GM12878 (cell line): ENCODE measurements at regions not wholly inside any gene's neighbourhood (a gene's known extent, or its start where the extent isn't known, plus 50 kb on each side); places are given as distances from the start of the nearest gene placed in this dataset.

Source experiments
- ATAC-seq: fragments of 200-7000 bp; cut with Tn5 transposase; 3 replicates; pipeline ENCODE4 v1.9.1; 2020; ENCODE audit warnings: mild to moderate bottlenecking, moderate library complexity
- BruUV-seq: library from RNA; stranded (reverse); fragments of 400-500 nt; replicated peaks from 2 replicates; lab custom pipeline; 2021; lab: Mats Ljungman, UMichigan
- CTCF ChIA-PET: fragments of 300-600 bp; sonication (Branson Sonifier 250); formaldehyde crosslinking; extraction: SDS; loops from one replicate; lab custom pipeline; 2021; ENCODE audit warnings: inconsistent platforms; lab: Yijun Ruan, JAX
- POLR2A ChIA-PET: fragments of 350-600 bp; formaldehyde crosslinking; extraction: SDS; loops from one replicate; lab custom pipeline; 2021; ENCODE audit warnings: inconsistent platforms; lab: Charles Lee
- RAD21 ChIA-PET: fragments of 300-600 bp; sonication (Branson Sonifier 250); formaldehyde crosslinking; loops from one replicate; lab custom pipeline; 2023; ENCODE audit warnings: antibody characterized with exemption; ENCODE audit not compliant: unreplicated experiment; lab: Charles Lee
- SMC1A ChIA-PET: fragments of 300-600 bp; sonication (Branson Sonifier 250); formaldehyde crosslinking; loops from one replicate; lab custom pipeline; 2023; ENCODE audit not compliant: unreplicated experiment, uncharacterized antibody; lab: Charles Lee
- DNase-seq: peaks from one replicate; pipeline ENCODE4 v3.0.0-alpha.2; 2011; ENCODE audit warnings: low read depth, low spot score
- FAIRE-seq: peaks from 3 replicates; lab custom pipeline; 2011; peaks lifted over from hg19 to GRCh38; lab: Jason Lieb, UNC
- H2AFZ ChIP-seq: 2 replicates; pipeline ENCODE4 v1.6.0; 2011; ENCODE audit warnings: low read depth, low read length, control low read depth; ENCODE audit not compliant: control insufficient read depth
- H3K27ac ChIP-seq: 2 replicates; pipeline ENCODE4 v1.5.1; 2011; ENCODE audit warnings: control low read depth; ENCODE audit not compliant: control insufficient read depth, insufficient read depth
- H3K27me3 ChIP-seq, 2 experiments: replicated peaks in 1 of 2; 2 replicates each; pipeline versions ENCODE4 v1.6.0 to v1.6.1; 2011; ENCODE audit warnings: low read length in 1 of 2; ENCODE audit not compliant: control insufficient read depth in 2 of 2, insufficient read depth in 2 of 2
- H3K36me3 ChIP-seq, 2 experiments: 2 replicates each; pipeline ENCODE4 v1.5.1; 2011; ENCODE audit warnings: low read length in 1 of 2; ENCODE audit not compliant: control insufficient read depth in 2 of 2, insufficient read depth in 2 of 2
- H3K4me1 ChIP-seq: 2 replicates; pipeline ENCODE4 v1.6.1; 2011; ENCODE audit warnings: mild to moderate bottlenecking, low read length, moderate library complexity, mixed read lengths; ENCODE audit not compliant: control insufficient read depth, insufficient read depth
- H3K4me2 ChIP-seq: 2 replicates; pipeline ENCODE4 v1.6.0; 2011; ENCODE audit warnings: control low read depth; ENCODE audit not compliant: control insufficient read depth, insufficient read depth
- H3K4me3 ChIP-seq: fragments of 200-600 bp; sonication (generic); 2 replicates; pipeline ENCODE4 v1.5.1; 2016
- H3K79me2 ChIP-seq: 2 replicates; pipeline ENCODE4 v1.6.0; 2011; ENCODE audit warnings: low read length; ENCODE audit not compliant: control insufficient read depth, insufficient read depth
- H3K9ac ChIP-seq: 2 replicates; pipeline ENCODE4 v1.8.0; 2011; ENCODE audit warnings: low read length, control low read depth, mixed read lengths; ENCODE audit not compliant: control insufficient read depth, insufficient read depth
- H3K9me3 ChIP-seq: replicated peaks from 3 replicates; pipeline ENCODE4 v1.5.1; 2011; ENCODE audit warnings: mild to moderate bottlenecking, low read length; ENCODE audit not compliant: control insufficient read depth, insufficient read depth
- H4K20me1 ChIP-seq: 2 replicates; pipeline ENCODE4 v1.6.0; 2011; ENCODE audit not compliant: control insufficient read depth, insufficient read depth
- CHD1 ChIP-seq: IDR thresholded peaks from 2 replicates; pipeline ENCODE4 v1.6.1; 2012; ENCODE audit warnings: low read depth, low read length, improper control_type of control experiment
- EED ChIP-seq: sonication (generic); IDR thresholded peaks from 2 replicates; pipeline ENCODE4 v1.6.1; 2016; ENCODE audit warnings: antibody characterized with exemption, low read depth
- ESRRA ChIP-seq: IDR thresholded peaks from 2 replicates; pipeline ENCODE4 v1.6.1; 2012; ENCODE audit warnings: mild to moderate bottlenecking, low read length, improper control_type of control experiment
- HCFC1 ChIP-seq: fragments of 150-350 bp; IDR thresholded peaks from 2 replicates; pipeline ENCODE4 v1.6.1; 2014; ENCODE audit warnings: low read length
- NR2C2 ChIP-seq: IDR thresholded peaks from 2 replicates; pipeline ENCODE4 v1.6.1; 2011; ENCODE audit warnings: borderline replicate concordance, low read depth; ENCODE audit not compliant: control insufficient read depth, insufficient read length
- WGBS: methylation state at CpG from one replicate; pipeline ENCODE4 v1.1.6; 2016; ENCODE audit warnings: low lambda C conversion rate; ENCODE audit not compliant: insufficient replicate concordance, insufficient coverage; ENCODE audit errors: missing lambda C conversion rate; 5-methylcytosine and 5-hydroxymethylcytosine counted together
- in situ Hi-C: fragments of 300-500 bp; cut with MboI; formaldehyde crosslinking; loops from 9 replicates; pipeline ENCODE4 v1.14.3; 2018; ENCODE audit warnings: mixed read lengths
- intact Hi-C: fragments of 100-400 bp; cut with micrococcal nuclease; formaldehyde crosslinking; loops from one replicate; pipeline ENCODE4 v1.14.2; 2022; ENCODE audit not compliant: unreplicated experiment
- TF ChIP-seq, protein P1 (sequence below): IDR thresholded peaks from 2 replicates; pipeline ENCODE4 v1.6.1; 2011; ENCODE audit warnings: borderline replicate concordance, low read depth, mild to moderate bottlenecking, moderate library complexity, low read length; ENCODE audit not compliant: insufficient read depth, poor library complexity, severe bottlenecking
- TF ChIP-seq, protein P2 (sequence below): IDR thresholded peaks from 2 replicates; pipeline ENCODE4 v1.6.1; 2011; ENCODE audit warnings: low read depth, low read length, improper control_type of control experiment, borderline replicate concordance
- TF ChIP-seq, protein P3 (sequence below): fragments of 450-650 bp; IDR thresholded peaks from 2 replicates; pipeline ENCODE4 v1.6.1; 2018; ENCODE audit warnings: borderline replicate concordance, mild to moderate bottlenecking; ENCODE audit not compliant: partially characterized antibody

DNA sequence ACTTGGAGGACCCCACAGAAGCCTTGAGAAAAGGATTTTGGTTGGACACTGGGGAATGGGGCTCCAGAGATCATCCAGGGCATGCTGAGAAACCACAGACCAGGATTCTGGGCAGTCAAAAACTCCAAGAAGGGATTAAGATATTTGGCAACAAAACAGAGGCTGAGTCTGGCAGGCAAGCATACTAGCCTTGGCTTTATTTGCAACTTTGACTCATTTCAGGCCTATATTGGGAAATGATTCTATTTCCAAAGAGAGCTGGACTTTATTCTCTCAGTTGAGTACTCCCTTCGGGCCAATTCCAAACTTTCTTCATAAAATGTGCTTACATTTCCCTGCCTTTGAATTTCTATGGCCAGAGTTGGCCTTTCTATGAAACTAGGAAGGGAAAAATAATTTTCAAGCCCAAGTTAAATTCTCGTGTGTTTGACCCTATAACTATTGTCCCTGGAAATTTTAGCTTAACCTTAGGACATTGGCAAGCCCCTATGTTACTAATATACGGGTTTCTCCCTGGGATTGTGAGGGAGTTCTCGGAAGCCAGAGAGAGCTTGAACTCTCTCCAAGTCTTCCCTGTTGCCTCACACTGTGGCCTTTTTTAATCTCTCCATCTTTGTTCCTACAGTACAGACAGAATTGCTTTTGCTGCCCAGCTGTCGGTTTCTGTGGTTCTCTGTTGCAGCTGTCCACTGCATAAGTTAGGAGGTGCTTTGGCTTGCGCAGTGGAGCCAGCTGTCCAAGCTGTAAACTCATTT is 112.6 kb upstream of the FAM9A start:
- 0% methylated on average over 6 of the region's 6 CpGs for WGBS
- in situ Hi-C loops = no loop called here

More for the DNA sequence above, 112.6 kb upstream of the FAM9A start:
- CTCF ChIA-PET = no interaction called here
- Histone ChIP-seq H3K4me1 (no peaks in the 10 kb centered on the region), H2AFZ (no peak overlapping the region), H3K79me2 (no peaks in the 10 kb centered on the region), H3K4me3 (no peak overlapping the region), H4K20me1 (no peaks in the 10 kb centered on the region), H3K36me3 (no peaks in the 10 kb centered on the region), H3K27ac (no peak overlapping the region), H3K4me2 (no peak overlapping the region), H3K9me3 (no peaks in the 10 kb centered on the region), H3K27me3 (no peaks in the 10 kb centered on the region), H3K9ac (no peak overlapping the region)
- RAD21 ChIA-PET = no interaction called here
- TF ChIP-seq EED = no peak
- TF ChIP-seq, protein P1, sequence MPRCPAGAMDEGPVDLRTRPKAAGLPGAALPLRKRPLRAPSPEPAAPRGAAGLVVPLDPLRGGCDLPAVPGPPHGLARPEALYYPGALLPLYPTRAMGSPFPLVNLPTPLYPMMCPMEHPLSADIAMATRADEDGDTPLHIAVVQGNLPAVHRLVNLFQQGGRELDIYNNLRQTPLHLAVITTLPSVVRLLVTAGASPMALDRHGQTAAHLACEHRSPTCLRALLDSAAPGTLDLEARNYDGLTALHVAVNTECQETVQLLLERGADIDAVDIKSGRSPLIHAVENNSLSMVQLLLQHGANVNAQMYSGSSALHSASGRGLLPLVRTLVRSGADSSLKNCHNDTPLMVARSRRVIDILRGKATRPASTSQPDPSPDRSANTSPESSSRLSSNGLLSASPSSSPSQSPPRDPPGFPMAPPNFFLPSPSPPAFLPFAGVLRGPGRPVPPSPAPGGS = no peak
- TF ChIP-seq ESRRA = no peak
- TF ChIP-seq CHD1 = no peak
- TF ChIP-seq, protein P2, sequence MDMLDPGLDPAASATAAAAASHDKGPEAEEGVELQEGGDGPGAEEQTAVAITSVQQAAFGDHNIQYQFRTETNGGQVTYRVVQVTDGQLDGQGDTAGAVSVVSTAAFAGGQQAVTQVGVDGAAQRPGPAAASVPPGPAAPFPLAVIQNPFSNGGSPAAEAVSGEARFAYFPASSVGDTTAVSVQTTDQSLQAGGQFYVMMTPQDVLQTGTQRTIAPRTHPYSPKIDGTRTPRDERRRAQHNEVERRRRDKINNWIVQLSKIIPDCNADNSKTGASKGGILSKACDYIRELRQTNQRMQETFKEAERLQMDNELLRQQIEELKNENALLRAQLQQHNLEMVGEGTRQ = no peak
- TF ChIP-seq, protein P3, sequence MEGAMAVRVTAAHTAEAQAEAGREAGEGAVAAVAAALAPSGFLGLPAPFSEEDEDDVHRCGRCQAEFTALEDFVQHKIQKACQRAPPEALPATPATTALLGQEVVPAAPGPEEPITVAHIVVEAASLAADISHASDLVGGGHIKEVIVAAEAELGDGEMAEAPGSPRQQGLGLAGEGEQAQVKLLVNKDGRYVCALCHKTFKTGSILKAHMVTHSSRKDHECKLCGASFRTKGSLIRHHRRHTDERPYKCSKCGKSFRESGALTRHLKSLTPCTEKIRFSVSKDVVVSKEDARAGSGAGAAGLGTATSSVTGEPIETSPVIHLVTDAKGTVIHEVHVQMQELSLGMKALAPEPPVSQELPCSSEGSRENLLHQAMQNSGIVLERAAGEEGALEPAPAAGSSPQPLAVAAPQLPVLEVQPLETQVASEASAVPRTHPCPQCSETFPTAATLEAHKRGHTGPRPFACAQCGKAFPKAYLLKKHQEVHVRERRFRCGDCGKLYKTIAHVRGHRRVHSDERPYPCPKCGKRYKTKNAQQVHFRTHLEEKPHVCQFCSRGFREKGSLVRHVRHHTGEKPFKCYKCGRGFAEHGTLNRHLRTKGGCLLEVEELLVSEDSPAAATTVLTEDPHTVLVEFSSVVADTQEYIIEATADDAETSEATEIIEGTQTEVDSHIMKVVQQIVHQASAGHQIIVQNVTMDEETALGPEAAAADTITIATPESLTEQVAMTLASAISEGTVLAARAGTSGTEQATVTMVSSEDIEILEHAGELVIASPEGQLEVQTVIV = no peak
- TF ChIP-seq HCFC1 = no peak
- no peak for TF ChIP-seq NR2C2
- BruUV-seq = no TSS peak
- intact Hi-C loops = no loop called here
- FAIRE-seq (no peak), ATAC-seq (no peak), DNase-seq (no peak)
- SMC1A ChIA-PET = no interaction called here
- POLR2A ChIA-PET = no interaction called here
